Heart left ventricle (tissue), 13 donors: ENCODE measurements at regions not wholly inside any gene's neighbourhood (a gene's known extent, or its start where the extent isn't known, plus 50 kb on each side); places are given as distances from the start of the nearest gene placed in this dataset.

ENCODE experiments used
- CTCF ChIP-seq, 12 donors: fragments of 200-600 bp; sonication (generic) in 4 of 12; IDR thresholded peaks; one replicate each; pipeline versions ENCODE4 v1.5.0 to v1.8.0; 2018 to 2022; ENCODE audit warnings: antibody characterized with exemption in 12 of 12, mild to moderate bottlenecking in 5 of 12
- POLR2A ChIP-seq, 2 donors: fragments of 450-650 bp; IDR thresholded peaks; one replicate each; pipeline ENCODE4 v1.6.1; 2017; ENCODE audit warnings: antibody characterized with exemption in 2 of 2, mild to moderate bottlenecking in 2 of 2, moderate library complexity in 2 of 2
- donor health status: ischemic (EF 13 %, LVEDD 7.1; RV severe dilation, severe dysfunction).
- donor health status: DM: no; HTN: yes; CAD: no.
- donor health status: DM: no; HTN: no; CAD: no.
- donor health status: ischemic (EF 25% LVEDD 6.9; RV normal size, moderate dysfunction).
- donor health status: ischemic (EF 25% LVEDD 5.7; RV mildly dilated, moderate dysfunction).
- donor health status: ischemic (EF 35%, LVEDD 5.7; RV mildly dilated, moderate dysfunction).
- donor health status: nonischemic (EF 11% LVEDD 7.7; RV severe dilation, severe dysfunction).
- donor health status: DM: yes; HTN: yes; CAD: no.
- donor health status: PGD.
- donor health status: ischemic (EF 29% LVEDD 5.4; RV normal size, mild dysfunction).
- donor health status: nonischemic (EF 23%, LVEDD 6.1; RV moderate dilation, normal function).

GRCh38 chr13:91020461-91021034, 326.9 kb upstream of the MIR17HG start:
- TF ChIP-seq CTCF (IDR thresholded peaks at IDR 0.05) (no peak), POLR2A (IDR thresholded peaks at IDR 0.05) (no peak)
